HEK293 (cell line): ENCODE measurements at regions not wholly inside any gene's neighbourhood (a gene's known extent, or its start where the extent isn't known, plus 50 kb on each side); places are given as distances from the start of the nearest gene placed in this dataset.

Experiments used
- CTCF ChIA-PET: fragments of 350-600 bp; formaldehyde crosslinking; extraction: SDS; loops from one replicate; lab custom pipeline; 2021; ENCODE audit warnings: antibody characterized with exemption; lab: Yijun Ruan, JAX
- POLR2A ChIA-PET: fragments of 300-600 bp; formaldehyde crosslinking; extraction: SDS; loops from one replicate; lab custom pipeline; 2020; ENCODE audit warnings: antibody characterized with exemption, inconsistent platforms; lab: Yijun Ruan, JAX
- H3K27ac ChIP-seq: fragments of 200-500 bp; sonication (Bioruptor generic); 2 replicates; pipeline ENCODE4 v1.5.1; 2014; ENCODE audit warnings: low read depth, low read length, control low read depth, inconsistent platforms; ENCODE audit errors: extremely low read depth
- H3K36me3 ChIP-seq, 2 experiments: fragments of 200-500 bp in 1 of 2; sonication (Bioruptor generic) in 1 of 2; 1 replicate in 1 of 2; 2 replicates in 1 of 2; pipeline ENCODE4 v1.5.1; 2014 to 2017; ENCODE audit warnings: inconsistent platforms in 2 of 2, low read length in 2 of 2; ENCODE audit not compliant: control insufficient read depth in 2 of 2, insufficient read depth in 1 of 2
- H3K4me1 ChIP-seq: fragments of 200-500 bp; sonication (Bioruptor generic); 2 replicates; pipeline ENCODE4 v1.5.1; 2014; ENCODE audit warnings: mild to moderate bottlenecking, low read length, inconsistent platforms; ENCODE audit not compliant: control insufficient read depth, insufficient read depth
- H3K4me3 ChIP-seq: 2 replicates; pipeline ENCODE4 v1.5.1; 2011; ENCODE audit warnings: low read depth, mild to moderate bottlenecking, control low read depth, low read length, moderate library complexity
- H3K9me3 ChIP-seq: fragments of 200-500 bp; sonication (Bioruptor generic); 2 replicates; pipeline ENCODE4 v1.5.1; 2014; ENCODE audit warnings: low read depth, low read length, inconsistent platforms; ENCODE audit not compliant: control insufficient read depth, insufficient read depth
- BCL11A ChIP-seq: fragments of 450-650 bp; formaldehyde crosslinking; IDR thresholded peaks from 2 replicates; pipeline ENCODE4 v1.5.1; 2016; ENCODE audit warnings: low read depth, missing biosample characterization, missing genetic modification characterization
- BCL6B ChIP-seq: fragments of 450-650 bp; formaldehyde crosslinking; IDR thresholded peaks from 2 replicates; pipeline ENCODE4 v1.5.1; 2017; ENCODE audit warnings: missing biosample characterization, missing genetic modification characterization
- KLF10 ChIP-seq: fragments of 450-650 bp; IDR thresholded peaks from 2 replicates; pipeline ENCODE4 v1.5.1; 2018; ENCODE audit warnings: missing biosample characterization, mild to moderate bottlenecking, missing genetic modification characterization
- OSR2 ChIP-seq: fragments of 450-650 bp; formaldehyde crosslinking; IDR thresholded peaks from 2 replicates; pipeline ENCODE4 v1.5.1; 2016; ENCODE audit warnings: missing biosample characterization, missing genetic modification characterization
- OVOL3 ChIP-seq: fragments of 450-650 bp; formaldehyde crosslinking; IDR thresholded peaks from 2 replicates; pipeline ENCODE4 v1.5.1; 2016; ENCODE audit warnings: missing biosample characterization, missing genetic modification characterization
- PRDM10 ChIP-seq: fragments of 450-650 bp; formaldehyde crosslinking; IDR thresholded peaks from 2 replicates; pipeline ENCODE4 v1.5.1; 2016; ENCODE audit warnings: missing biosample characterization, missing genetic modification characterization
- TRIM28 ChIP-seq: IDR thresholded peaks from 2 replicates; pipeline ENCODE4 v1.6.1; 2011; ENCODE audit warnings: low read length, control low read depth, borderline replicate concordance
- ZBTB6 ChIP-seq: fragments of 450-650 bp; formaldehyde crosslinking; IDR thresholded peaks from 2 replicates; pipeline ENCODE4 v1.5.1; 2017; ENCODE audit warnings: missing biosample characterization, missing genetic modification characterization
- ZIC2 ChIP-seq: fragments of 450-650 bp; formaldehyde crosslinking; IDR thresholded peaks from 2 replicates; pipeline ENCODE4 v1.5.1; 2016; ENCODE audit warnings: missing biosample characterization, missing genetic modification characterization
- ZNF133 ChIP-seq: fragments of 450-650 bp; formaldehyde crosslinking; IDR thresholded peaks from 2 replicates; pipeline ENCODE4 v1.5.1; 2016; ENCODE audit warnings: missing biosample characterization, missing genetic modification characterization
- ZNF18 ChIP-seq: fragments of 450-650 bp; formaldehyde crosslinking; IDR thresholded peaks from 2 replicates; pipeline ENCODE4 v1.5.1; 2016; ENCODE audit warnings: missing biosample characterization, missing genetic modification characterization
- ZNF24 ChIP-seq: fragments of 450-650 bp; formaldehyde crosslinking; IDR thresholded peaks from 2 replicates; pipeline ENCODE4 v1.5.1; 2016; ENCODE audit warnings: missing biosample characterization, missing genetic modification characterization
- ZNF248 ChIP-seq: fragments of 450-650 bp; formaldehyde crosslinking; IDR thresholded peaks from 2 replicates; pipeline ENCODE4 v1.5.1; 2017; ENCODE audit warnings: missing biosample characterization, missing genetic modification characterization
- ZNF416 ChIP-seq: fragments of 450-650 bp; formaldehyde crosslinking; IDR thresholded peaks from 2 replicates; pipeline ENCODE4 v1.5.1; 2016; ENCODE audit warnings: missing biosample characterization, missing genetic modification characterization
- ZNF501 ChIP-seq: fragments of 450-650 bp; formaldehyde crosslinking; IDR thresholded peaks from 2 replicates; pipeline ENCODE4 v1.5.1; 2016; ENCODE audit warnings: missing biosample characterization, missing genetic modification characterization
- ZNF544 ChIP-seq: fragments of 450-650 bp; formaldehyde crosslinking; IDR thresholded peaks from 2 replicates; pipeline ENCODE4 v1.5.0; 2017; ENCODE audit warnings: missing biosample characterization, missing genetic modification characterization
- ZNF692 ChIP-seq: fragments of 450-650 bp; formaldehyde crosslinking; IDR thresholded peaks from 2 replicates; pipeline ENCODE4 v1.5.1; 2016; ENCODE audit warnings: missing biosample characterization, missing genetic modification characterization
- ZNF747 ChIP-seq: fragments of 450-650 bp; formaldehyde crosslinking; IDR thresholded peaks from 2 replicates; pipeline ENCODE4 v1.5.1; 2016; ENCODE audit warnings: missing biosample characterization, missing genetic modification characterization
- ZNF76 ChIP-seq: fragments of 450-650 bp; formaldehyde crosslinking; IDR thresholded peaks from 2 replicates; pipeline ENCODE4; 2016; ENCODE audit warnings: low read depth, missing biosample characterization, missing genetic modification characterization, borderline replicate concordance
- ZNF768 ChIP-seq: fragments of 450-650 bp; formaldehyde crosslinking; IDR thresholded peaks from 2 replicates; pipeline ENCODE4 v1.5.1; 2018; ENCODE audit warnings: missing biosample characterization, mild to moderate bottlenecking, missing genetic modification characterization
- ZNF785 ChIP-seq: fragments of 450-650 bp; formaldehyde crosslinking; IDR thresholded peaks from 2 replicates; pipeline ENCODE4 v1.5.1; 2016; ENCODE audit warnings: missing biosample characterization, missing genetic modification characterization

GRCh38 chr4:20196476-20196875 is 55.2 kb upstream of the SLIT2 start:
- no peaks in the 10 kb centered on the region for H3K9me3 ChIP-seq

GRCh38 chr4:20195071-20195885 is 56.4 kb upstream of the SLIT2 start:
- Histone ChIP-seq H3K27ac (no peak overlapping the region), H3K36me3 (no peaks in the 10 kb centered on the region), H3K4me3 (no peak overlapping the region), H3K4me1 (no peaks in the 10 kb centered on the region), H3K9me3 (no peaks in the 10 kb centered on the region)
- ChIA-PET POLR2A (no interaction called here), CTCF (interaction anchor here (0.6 kb wide), 1 partner anchor 120 kb away, joined by 6 read pairs; no protein-coding TSS in a partner anchor)
- TF ChIP-seq ZNF76 (no peak), ZNF768 (no peak), ZNF785 (tag by site-specific recombination) (no peak), OVOL3 (no peak), ZNF501 (tag by site-specific recombination) (no peak), BCL11A (tag by site-specific recombination) (no peak), BCL6B (tag by site-specific recombination) (no peak), ZNF747 (tag by site-specific recombination) (no peak), OSR2 (tag by site-specific recombination) (no peak), ZIC2 (tag by site-specific recombination) (no peak), ZBTB6 (tag by site-specific recombination) (no peak), ZNF133 (tag by site-specific recombination) (no peak), PRDM10 (tag by site-specific recombination) (no peak), ZNF416 (no peak), TRIM28 (no peak)

More at GRCh38 chr4:20196476-20196875, 55.2 kb upstream of the SLIT2 start:
- H3K4me1 ChIP-seq: no peaks in the 10 kb centered on the region
- CTCF ChIA-PET: no interaction called here
- TF ChIP-seq ZNF501 (tag by site-specific recombination) (no peak), ZNF692 (tag by site-specific recombination) (no peak), ZNF248 (tag by site-specific recombination) (no peak), ZNF544 (tag by site-specific recombination) (no peak), KLF10 (tag by site-specific recombination) (no peak), ZNF18 (tag by site-specific recombination) (no peak), ZNF24 (tag by site-specific recombination) (no peak)
- TF ChIP-seq, all 188 proteins: peak for 0
- Histone ChIP-seq H3K4me3 (no peak overlapping the region), H3K27ac (no peak overlapping the region), H3K36me3 (no peaks in the 10 kb centered on the region)
- POLR2A ChIA-PET: no interaction called here
